Neural progenitor cell (in vitro differentiated cells): ENCODE measurements at regions not wholly inside any gene's neighbourhood (a gene's known extent, or its start where the extent isn't known, plus 50 kb on each side); places are given as distances from the start of the nearest gene placed in this dataset.

Experiments
- EZH2 ChIP-seq: fragments of 200-600 bp; sonication (generic); IDR thresholded peaks from 2 replicates; pipeline ENCODE4 v1.6.1; 2017; ENCODE audit warnings: antibody characterized with exemption, mild to moderate bottlenecking, moderate library complexity
- EZH2phosphoT487 ChIP-seq: fragments of 200-600 bp; sonication (generic); IDR thresholded peaks from 2 replicates; pipeline ENCODE4 v1.6.1; 2017; ENCODE audit warnings: antibody characterized with exemption
- TF ChIP-seq, protein P1 (sequence below): fragments of 200-600 bp; sonication (generic); IDR thresholded peaks from 2 replicates; pipeline ENCODE4 v1.5.1; 2017; ENCODE audit warnings: antibody characterized with exemption, mild to moderate bottlenecking

DNA sequence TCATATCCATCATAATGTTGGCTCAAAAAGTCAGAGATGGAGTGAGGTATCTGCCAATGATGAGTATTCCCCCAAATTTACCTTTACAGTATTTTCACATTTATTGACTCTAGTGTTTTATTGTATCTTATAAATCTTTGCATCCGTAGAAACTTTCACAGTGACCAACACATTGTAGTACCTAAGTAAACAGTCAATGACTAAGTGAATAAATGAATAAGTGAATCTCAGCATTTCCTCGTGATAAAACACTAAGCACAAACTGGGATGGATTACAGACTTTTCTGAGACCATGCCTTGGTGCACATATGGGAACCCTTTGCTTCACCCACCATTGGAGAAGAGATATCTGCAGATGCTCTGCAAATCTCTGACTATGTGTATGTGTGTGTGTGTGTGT, 429.9 kb downstream of the NR4A2 start:
- TF ChIP-seq, protein P1, sequence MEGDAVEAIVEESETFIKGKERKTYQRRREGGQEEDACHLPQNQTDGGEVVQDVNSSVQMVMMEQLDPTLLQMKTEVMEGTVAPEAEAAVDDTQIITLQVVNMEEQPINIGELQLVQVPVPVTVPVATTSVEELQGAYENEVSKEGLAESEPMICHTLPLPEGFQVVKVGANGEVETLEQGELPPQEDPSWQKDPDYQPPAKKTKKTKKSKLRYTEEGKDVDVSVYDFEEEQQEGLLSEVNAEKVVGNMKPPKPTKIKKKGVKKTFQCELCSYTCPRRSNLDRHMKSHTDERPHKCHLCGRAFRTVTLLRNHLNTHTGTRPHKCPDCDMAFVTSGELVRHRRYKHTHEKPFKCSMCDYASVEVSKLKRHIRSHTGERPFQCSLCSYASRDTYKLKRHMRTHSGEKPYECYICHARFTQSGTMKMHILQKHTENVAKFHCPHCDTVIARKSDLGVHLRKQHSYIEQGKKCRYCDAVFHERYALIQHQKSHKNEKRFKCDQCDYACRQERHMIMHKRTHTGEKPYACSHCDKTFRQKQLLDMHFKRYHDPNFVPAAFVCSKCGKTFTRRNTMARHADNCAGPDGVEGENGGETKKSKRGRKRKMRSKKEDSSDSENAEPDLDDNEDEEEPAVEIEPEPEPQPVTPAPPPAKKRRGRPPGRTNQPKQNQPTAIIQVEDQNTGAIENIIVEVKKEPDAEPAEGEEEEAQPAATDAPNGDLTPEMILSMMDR, result no peak
- no peak for TF ChIP-seq EZH2phosphoT487
- no peak for TF ChIP-seq EZH2
